ENCODE measurements at regions not wholly inside any gene's neighbourhood (a gene's known extent, or its start where the extent isn't known, plus 50 kb on each side); places are given as distances from the start of the nearest gene placed in this dataset.
A peak's percentile ranks its signal among the peaks of the same experiment; 100 is the strongest.

- H3K27me3 ChIP-seq (ENCODE audit: insufficient read depth in 3 of 3, low read length in 2 of 3) = no peaks in the 10 kb centered on the region
- H3K4me3 ChIP-seq = no peak overlapping the region
- peak; percentile 63 to 94 (median 88) for ATAC-seq
- H3K4me1 ChIP-seq = peaks cover 12% of the 10 kb centered on the region
- intact Hi-C loops (cut with DNase I) = no loop called here
- H3K27ac ChIP-seq = no peak overlapping the region
- DNase-seq = no peak
- H3K9me3 ChIP-seq = no peaks in the 10 kb centered on the region
- 49 to 80% (median 73%) methylated on average over 1 of the region's 1 CpG for WGBS, 3 donors
- H3K36me3 ChIP-seq (ENCODE audit: insufficient read depth in 1 of 2, low read depth in 1 of 2) = no peaks in the 10 kb centered on the region
- TF ChIP-seq CTCF (IDR thresholded peaks at IDR 0.05) = no peak
These were observed 106.2 kb upstream of the UBE3A start for GRCh38 chr15:25545017-25545416.

GRCh38 chr15:25544076-25544475 is 105.3 kb upstream of the UBE3A start:
- H3K4me1 ChIP-seq = peaks cover 12% of the 10 kb centered on the region
- intact Hi-C loops (cut with DNase I) = no loop called here
- WGBS, 3 donors = 88 to 92% (median 88%) methylated on average over 7 of the region's 7 CpGs
- H3K36me3 ChIP-seq (ENCODE audit: insufficient read depth in 1 of 2, low read depth in 1 of 2) = no peaks in the 10 kb centered on the region
- no peak for TF ChIP-seq CTCF (IDR thresholded peaks at IDR 0.05)
- ATAC-seq = no peak
- H3K4me3 ChIP-seq = no peak overlapping the region
- no peaks in the 10 kb centered on the region for H3K9me3 ChIP-seq
- no peaks in the 10 kb centered on the region for H3K27me3 ChIP-seq (ENCODE audit: insufficient read depth in 3 of 3, low read length in 2 of 3)
- DNase-seq = no peak
- H3K27ac ChIP-seq = no peak overlapping the region

- H3K36me3 ChIP-seq (ENCODE audit: insufficient read depth in 1 of 2, low read depth in 1 of 2) = no peaks in the 10 kb centered on the region
- H3K9me3 ChIP-seq = no peaks in the 10 kb centered on the region
- ATAC-seq (peak; percentile 18 to 47 (median 30)), DNase-seq (no peak)
- H3K27ac ChIP-seq = no peak overlapping the region
- no peaks in the 10 kb centered on the region for H3K27me3 ChIP-seq (ENCODE audit: insufficient read depth in 3 of 3, low read length in 2 of 3)
- 36 to 71% (median 41%) methylated on average over 1 of the region's 1 CpG for WGBS, 3 donors
- no peak overlapping the region for H3K4me3 ChIP-seq
- no peak for TF ChIP-seq CTCF (IDR thresholded peaks at IDR 0.05)
- intact Hi-C loops (cut with DNase I) = no loop called here
- peaks cover 12% of the 10 kb centered on the region for H3K4me1 ChIP-seq
These were observed 104.4 kb upstream of the UBE3A start for GRCh38 chr15:25543196-25543595.

- intact Hi-C loops (cut with DNase I) = no loop called here
- no peak overlapping the region for H3K27ac ChIP-seq
- no peak overlapping the region for H3K4me3 ChIP-seq
- no peaks in the 10 kb centered on the region for H3K27me3 ChIP-seq (ENCODE audit: insufficient read depth in 3 of 3, low read length in 2 of 3)
- no peak for TF ChIP-seq CTCF (IDR thresholded peaks at IDR 0.05)
- DNase-seq (no peak), ATAC-seq (no peak)
- no peaks in the 10 kb centered on the region for H3K9me3 ChIP-seq
- no peaks in the 10 kb centered on the region for H3K36me3 ChIP-seq (ENCODE audit: insufficient read depth in 1 of 2, low read depth in 1 of 2)
- peaks cover 12% of the 10 kb centered on the region for H3K4me1 ChIP-seq
These were observed 102.4 kb upstream of the UBE3A start for GRCh38 chr15:25541228-25541627.

GRCh38 chr15:25536801-25537611 is 98.2 kb upstream of the UBE3A start:
- Histone ChIP-seq H3K36me3 (ENCODE audit: insufficient read depth in 1 of 2, low read depth in 1 of 2) (no peaks in the 10 kb centered on the region), H3K4me1 (no peaks in the 10 kb centered on the region), H3K9me3 (no peaks in the 10 kb centered on the region), H3K4me3 (no peak overlapping the region), H3K27ac (no peak overlapping the region), H3K27me3 (ENCODE audit: insufficient read depth in 3 of 3, low read length in 2 of 3) (no peaks in the 10 kb centered on the region)
- intact Hi-C loops (cut with DNase I) = no loop called here
- ATAC-seq = no peak
- 66 to 70% (median 69%) methylated on average over 7 of the region's 7 CpGs for WGBS, 3 donors
- DNase-seq = no peak
- no peak for TF ChIP-seq CTCF (IDR thresholded peaks at IDR 0.05)

All from psoas muscle (tissue), 7 donors.